SH-SY5Y (cell line): ENCODE measurements at regions not wholly inside any gene's neighbourhood (a gene's known extent, or its start where the extent isn't known, plus 50 kb on each side); places are given as distances from the start of the nearest gene placed in this dataset.

Experiments
- GATA2 ChIP-seq: IDR thresholded peaks from 2 replicates; pipeline ENCODE4 v1.6.1; 2011; ENCODE audit warnings: mild to moderate bottlenecking, low read depth, low read length
- GATA3 ChIP-seq: IDR thresholded peaks from 2 replicates; pipeline ENCODE4 v1.6.1; 2011; ENCODE audit warnings: low read depth, mild to moderate bottlenecking, low read length, moderate library complexity

- TF ChIP-seq GATA2: no peak
- no peak for TF ChIP-seq GATA3
Measured at GRCh38 chr14:48936849-48937248, 649.3 kb downstream of the RPS29 start.
